Fibroblast of villous mesenchyme (primary cell): ENCODE measurements at regions not wholly inside any gene's neighbourhood (a gene's known extent, or its start where the extent isn't known, plus 50 kb on each side); places are given as distances from the start of the nearest gene placed in this dataset.
"Not testable (repeated sequence)": the region's sequence is repeated elsewhere in the genome, so short reads cannot be mapped to it uniquely, and the experiment has no call there.

Experiments
- DNase-seq: peaks from one replicate; pipeline ENCODE4 v3.0.0-alpha.2; 2010; ENCODE audit warnings: low read depth
- H3K4me3 ChIP-seq: 2 replicates; pipeline ENCODE4 v1.5.1; 2011; ENCODE audit warnings: low read depth, mild to moderate bottlenecking, low read length
- CTCF ChIP-seq: IDR thresholded peaks from 2 replicates; pipeline ENCODE4 v1.5.1; 2012; ENCODE audit warnings: low read depth, mild to moderate bottlenecking, low read length; ENCODE audit not compliant: insufficient read depth

- H3K4me3 ChIP-seq = no peak overlapping the region
- DNase-seq = no peak
- no peak for TF ChIP-seq CTCF
Observed at GRCh38 chr2:106292627-106293026, 98.5 kb upstream of the UXS1 start.

- TF ChIP-seq CTCF = no peak
- no peak overlapping the region for H3K4me3 ChIP-seq
- no peak for DNase-seq
Observed at GRCh38 chr2:106288873-106289272, 94.8 kb upstream of the UXS1 start.

GRCh38 chr2:106285237-106285829 is 91.2 kb upstream of the UXS1 start:
- no peak for DNase-seq
- no peak for TF ChIP-seq CTCF
- H3K4me3 ChIP-seq = no peak overlapping the region

- DNase-seq = no peak
- no peak for TF ChIP-seq CTCF
- no peak overlapping the region for H3K4me3 ChIP-seq
Observed at GRCh38 chr2:106284691-106285202, 90.6 kb upstream of the UXS1 start.

GRCh38 chr2:106284255-106284654 is 90.2 kb upstream of the UXS1 start:
- no peak overlapping the region for H3K4me3 ChIP-seq
- DNase-seq = no peak
- TF ChIP-seq CTCF = no peak

- not testable (repeated sequence) for H3K4me3 ChIP-seq, DNase-seq
Observed at GRCh38 chr2:106283228-106284152, 89.4 kb upstream of the UXS1 start.

- no peak for DNase-seq
- TF ChIP-seq CTCF = no peak
- no peak overlapping the region for H3K4me3 ChIP-seq
Observed at GRCh38 chr2:106282462-106283170, 88.5 kb upstream of the UXS1 start.

- not testable (repeated sequence) for DNase-seq, H3K4me3 ChIP-seq
Observed at GRCh38 chr2:106281907-106282430, 87.9 kb upstream of the UXS1 start.
